Peyer's patch (tissue), 4 donors: ENCODE measurements at regions not wholly inside any gene's neighbourhood (a gene's known extent, or its start where the extent isn't known, plus 50 kb on each side); places are given as distances from the start of the nearest gene placed in this dataset.

ENCODE experiments used
- POLR2A ChIP-seq, 2 donors: fragments of 450-650 bp; IDR thresholded peaks; one replicate each; pipeline ENCODE4 v1.5.1; 2017; ENCODE audit warnings: antibody characterized with exemption in 2 of 2, mild to moderate bottlenecking in 2 of 2, moderate library complexity in 2 of 2
- TF ChIP-seq, protein P1 (sequence below), 6 experiments: fragments of 450-650 bp in 4 of 6; fragments of 200-600 bp in 2 of 6; sonication (generic) in 1 of 6; IDR thresholded peaks; one replicate each; pipeline ENCODE4 v1.5.1; 2017 to 2019; ENCODE audit warnings: antibody characterized with exemption in 6 of 6, mild to moderate bottlenecking in 3 of 6, moderate library complexity in 1 of 6

DNA sequence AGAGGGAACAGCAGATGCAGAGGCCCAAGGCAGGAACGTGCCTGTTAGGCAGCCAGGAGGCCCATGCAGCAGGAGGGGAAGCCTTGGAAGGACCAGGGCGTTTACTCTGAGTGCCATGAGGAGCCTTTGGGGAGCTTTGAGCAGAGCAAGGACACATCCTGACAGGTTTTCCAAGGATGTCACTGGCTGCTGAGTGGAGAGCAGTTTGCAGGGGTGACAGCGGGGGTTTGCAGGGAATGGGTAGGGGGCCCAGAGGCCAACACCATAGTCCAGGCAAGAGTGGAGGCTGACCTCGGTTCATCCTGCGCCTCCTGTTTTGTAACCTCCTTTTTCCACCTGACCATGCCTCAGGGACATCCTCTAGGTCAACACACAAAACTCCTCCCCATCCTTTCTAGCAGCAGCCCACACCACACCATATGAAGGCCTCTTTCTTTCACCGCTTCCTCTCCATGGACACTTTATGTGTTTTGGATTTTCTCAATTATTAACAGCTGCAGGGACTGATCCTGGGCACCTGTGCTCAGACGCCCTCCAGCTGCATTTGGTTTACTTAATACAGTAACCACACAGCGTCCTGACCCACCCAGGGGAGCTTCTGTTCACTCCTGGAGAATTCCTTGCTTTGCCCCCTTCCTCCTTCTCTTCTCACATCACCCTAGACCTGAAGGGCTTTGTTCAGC is 528.5 kb downstream of the MATN1 start:
- TF ChIP-seq, protein P1, sequence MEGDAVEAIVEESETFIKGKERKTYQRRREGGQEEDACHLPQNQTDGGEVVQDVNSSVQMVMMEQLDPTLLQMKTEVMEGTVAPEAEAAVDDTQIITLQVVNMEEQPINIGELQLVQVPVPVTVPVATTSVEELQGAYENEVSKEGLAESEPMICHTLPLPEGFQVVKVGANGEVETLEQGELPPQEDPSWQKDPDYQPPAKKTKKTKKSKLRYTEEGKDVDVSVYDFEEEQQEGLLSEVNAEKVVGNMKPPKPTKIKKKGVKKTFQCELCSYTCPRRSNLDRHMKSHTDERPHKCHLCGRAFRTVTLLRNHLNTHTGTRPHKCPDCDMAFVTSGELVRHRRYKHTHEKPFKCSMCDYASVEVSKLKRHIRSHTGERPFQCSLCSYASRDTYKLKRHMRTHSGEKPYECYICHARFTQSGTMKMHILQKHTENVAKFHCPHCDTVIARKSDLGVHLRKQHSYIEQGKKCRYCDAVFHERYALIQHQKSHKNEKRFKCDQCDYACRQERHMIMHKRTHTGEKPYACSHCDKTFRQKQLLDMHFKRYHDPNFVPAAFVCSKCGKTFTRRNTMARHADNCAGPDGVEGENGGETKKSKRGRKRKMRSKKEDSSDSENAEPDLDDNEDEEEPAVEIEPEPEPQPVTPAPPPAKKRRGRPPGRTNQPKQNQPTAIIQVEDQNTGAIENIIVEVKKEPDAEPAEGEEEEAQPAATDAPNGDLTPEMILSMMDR (IDR thresholded peaks at IDR 0.05): no peak
- TF ChIP-seq POLR2A (IDR thresholded peaks at IDR 0.05): no peak
